Activated CD4-positive, alpha-beta T cell treated with anti-CD3 and anti-CD28 coated beads, Interleukin-2, Interleukin-6, amounts not matched to agents 100 ng/mL and 50 ng/mL, durations not matched to agents 16 hours and 8 hours (primary cell): ENCODE measurements at regions not wholly inside any gene's neighbourhood (a gene's known extent, or its start where the extent isn't known, plus 50 kb on each side); places are given as distances from the start of the nearest gene placed in this dataset.

Experiments
- DNase-seq: peaks from one replicate; pipeline ENCODE4 v3.0.0-alpha.2; 2020

- DNase-seq, result no peak
These were observed 82.8 kb upstream of the FXR1 start for GRCh38 chr3:180829409-180830405.

- DNase-seq, result no peak
These were observed 77.0 kb upstream of the FXR1 start for GRCh38 chr3:180835501-180835900.

GRCh38 chr3:180836766-180837165, 75.7 kb upstream of the FXR1 start:
- no peak for DNase-seq

GRCh38 chr3:180854887-180855286, 57.6 kb upstream of the FXR1 start:
- DNase-seq, result no peak

- peak; percentile 5 for DNase-seq
These were observed 57.1 kb upstream of the FXR1 start for GRCh38 chr3:180855364-180855763.

GRCh38 chr3:180855956-180856355, 56.5 kb upstream of the FXR1 start:
- DNase-seq, result no peak

- no peak for DNase-seq
These were observed 52.2 kb upstream of the FXR1 start for GRCh38 chr3:180860180-180860858.
